Spleen (tissue), 11 donors: ENCODE measurements at regions not wholly inside any gene's neighbourhood (a gene's known extent, or its start where the extent isn't known, plus 50 kb on each side); places are given as distances from the start of the nearest gene placed in this dataset.

Source experiments
- DNase-seq: peaks from one replicate; pipeline ENCODE4 v3.0.0-alpha.2; 2020
- H3K27ac ChIP-seq, 8 donors: fragments of 200-600 bp; sonication (generic) in 7 of 8; 1 replicate in 4 of 8; 2 replicates in 4 of 8; pipeline versions ENCODE4 v1.5.0 to v1.8.0; 2016 to 2021; ENCODE audit warnings: inconsistent platforms in 4 of 8, mild to moderate bottlenecking in 4 of 8, moderate library complexity in 1 of 8
- H3K27me3 ChIP-seq, 7 donors: fragments of 200-600 bp; sonication (generic) in 6 of 7; replicated peaks in 1 of 7; 1 replicate in 4 of 7; 2 replicates in 3 of 7; pipeline versions ENCODE4 v1.5.0 to v1.8.0; 2016 to 2021; ENCODE audit warnings: inconsistent platforms in 3 of 7, mild to moderate bottlenecking in 1 of 7
- H3K36me3 ChIP-seq, 6 donors: fragments of 200-600 bp; sonication (generic) in 5 of 6; 1 replicate in 4 of 6; 2 replicates in 2 of 6; pipeline versions ENCODE4 v1.5.0 to v1.8.0; 2016 to 2021; ENCODE audit warnings: inconsistent platforms in 2 of 6
- H3K4me1 ChIP-seq, 6 donors: fragments of 200-600 bp; sonication (generic) in 5 of 6; 1 replicate in 3 of 6; 2 replicates in 3 of 6; pipeline versions ENCODE4 v1.5.0 to v1.8.0; 2016 to 2021; ENCODE audit warnings: inconsistent platforms in 3 of 6
- H3K4me3 ChIP-seq, 8 donors: fragments of 200-600 bp; sonication (generic) in 7 of 8; 1 replicate in 4 of 8; 2 replicates in 4 of 8; pipeline versions ENCODE4 v1.5.0 to v1.8.0; 2016 to 2021; ENCODE audit warnings: inconsistent platforms in 4 of 8, mild to moderate bottlenecking in 4 of 8, moderate library complexity in 2 of 8
- H3K9me3 ChIP-seq, 8 donors: fragments of 200-600 bp; sonication (generic) in 7 of 8; 1 replicate in 4 of 8; 2 replicates in 4 of 8; pipeline versions ENCODE4 v1.5.0 to v1.8.0; 2016 to 2021; ENCODE audit warnings: inconsistent platforms in 4 of 8
- CTCF ChIP-seq, 11 experiments: fragments of 200-600 bp in 7 of 11; fragments of 450-650 bp in 4 of 11; sonication (generic) in 4 of 11; IDR thresholded peaks in 8 of 11; conservative IDR thresholded peaks in 3 of 11; 1 replicate in 7 of 11; 2 replicates in 4 of 11; pipeline versions ENCODE4 v1.4.0 to v1.8.0; 2016 to 2021; ENCODE audit warnings: antibody characterized with exemption in 11 of 11, inconsistent platforms in 4 of 11, mild to moderate bottlenecking in 1 of 11
- POLR2A ChIP-seq, 3 donors: fragments of 450-650 bp; IDR thresholded peaks; one replicate each; pipeline ENCODE4 v1.5.1; 2017; ENCODE audit warnings: antibody characterized with exemption in 3 of 3, mild to moderate bottlenecking in 1 of 3
- POLR2AphosphoS5 ChIP-seq, 3 donors: sonication (generic); formaldehyde crosslinking; IDR thresholded peaks; one replicate each; pipeline ENCODE4 v1.5.1; 2017; ENCODE audit warnings: antibody characterized with exemption in 3 of 3
- WGBS, 5 donors: extraction: QIAGEN DNeasy Blood & Tissue Kit in 3 of 5; methylation state at CpG; one replicate each; pipeline versions ENCODE4 v1.1.5 to v1.1.7; 2013 to 2018; 5-methylcytosine and 5-hydroxymethylcytosine counted together
- intact Hi-C: fragments of 100-400 bp; cut with DNase I; formaldehyde crosslinking; loops from one replicate; pipeline ENCODE4 v1.15.0; 2023; ENCODE audit warnings: low total_unique reads
- donor health status: healthy with polysubstance abuse.
- donor health status: DM: no; HTN: no; CAD: no; lungs with moderate emphysema.
- donor health status: DM: no; HTN: no; CAD: no.
- donor health status: Bipolar disorder and iron deficiency.
- donor health status: healthy.
- donor health status: DM: no; HTN: no; CAD: no.
- donor health status: DM: yes; HTN: yes; CAD: no.

GRCh38 chr21:38577887-38578286 is 79.6 kb upstream of the ERG start:
- no peaks in the 10 kb centered on the region for H3K4me1 ChIP-seq
- H3K9me3 ChIP-seq, result no peaks in the 10 kb centered on the region
- DNase-seq, result no peak
- no peaks in the 10 kb centered on the region for H3K36me3 ChIP-seq
- WGBS, 5 donors, result 85 to 100% (median 88%) methylated on average over 1 to 5 of the region's 5 CpGs
- H3K27ac ChIP-seq, result no peak overlapping the region
- TF ChIP-seq POLR2A (IDR thresholded peaks at IDR 0.05) (no peak), CTCF (IDR thresholded peaks at IDR 0.05 in 8 of 11, conservative IDR thresholded peaks at IDR 0.05 in 3 of 11) (no peak)
- no peaks in the 10 kb centered on the region for H3K27me3 ChIP-seq
- intact Hi-C loops, result no loop called here
- H3K4me3 ChIP-seq, result no peak overlapping the region

GRCh38 chr21:38590449-38591217 is 92.4 kb upstream of the ERG start:
- Histone ChIP-seq H3K36me3 (no peaks in the 10 kb centered on the region), H3K4me3 (no peak overlapping the region), H3K4me1 (no peaks in the 10 kb centered on the region), H3K9me3 (no peaks in the 10 kb centered on the region), H3K27ac (no peak overlapping the region), H3K27me3 (peaks cover 0 to 4% (median 0%) of the 10 kb centered on the region in 7 donors)
- WGBS, 5 donors, result 83 to 94% (median 87%) methylated on average over 2 of the region's 2 CpGs
- DNase-seq, result no peak
- TF ChIP-seq CTCF (IDR thresholded peaks at IDR 0.05 in 8 of 11, conservative IDR thresholded peaks at IDR 0.05 in 3 of 11) (no peak), POLR2A (IDR thresholded peaks at IDR 0.05) (no peak), POLR2AphosphoS5 (IDR thresholded peaks at IDR 0.05) (no peak)
- intact Hi-C loops, result no loop called here

DNA sequence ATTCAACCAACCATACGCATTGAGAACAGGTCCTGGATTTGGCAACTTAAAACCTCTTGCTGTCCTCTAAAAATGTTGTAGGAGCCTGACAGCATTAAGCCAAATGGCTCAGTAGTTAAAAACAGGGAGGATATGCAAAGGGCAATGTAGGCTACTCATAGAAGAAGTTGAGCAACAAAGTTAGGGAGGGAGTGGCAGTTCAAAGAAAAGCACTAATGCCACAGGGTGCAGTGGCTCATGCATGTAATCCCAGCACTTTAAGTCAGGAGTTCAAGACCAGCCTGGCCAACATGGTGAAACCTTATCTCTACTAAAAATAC is 92.9 kb upstream of the ERG start:
- 39 to 93% (median 86%) methylated on average over 1 of the region's 1 CpG for WGBS, 5 donors
- no peaks in the 10 kb centered on the region for H3K36me3 ChIP-seq
- no peak overlapping the region for H3K4me3 ChIP-seq
- no peak for DNase-seq
- peaks cover 0 to 4% (median 0%) of the 10 kb centered on the region in 7 donors for H3K27me3 ChIP-seq
- H3K4me1 ChIP-seq, result no peaks in the 10 kb centered on the region
- intact Hi-C loops, result no loop called here
- no peak overlapping the region for H3K27ac ChIP-seq
- no peak for TF ChIP-seq POLR2A (IDR thresholded peaks at IDR 0.05)
- no peak for TF ChIP-seq CTCF (IDR thresholded peaks at IDR 0.05 in 8 of 11, conservative IDR thresholded peaks at IDR 0.05 in 3 of 11)
- no peak for TF ChIP-seq POLR2AphosphoS5 (IDR thresholded peaks at IDR 0.05)
- H3K9me3 ChIP-seq, result no peaks in the 10 kb centered on the region

DNA sequence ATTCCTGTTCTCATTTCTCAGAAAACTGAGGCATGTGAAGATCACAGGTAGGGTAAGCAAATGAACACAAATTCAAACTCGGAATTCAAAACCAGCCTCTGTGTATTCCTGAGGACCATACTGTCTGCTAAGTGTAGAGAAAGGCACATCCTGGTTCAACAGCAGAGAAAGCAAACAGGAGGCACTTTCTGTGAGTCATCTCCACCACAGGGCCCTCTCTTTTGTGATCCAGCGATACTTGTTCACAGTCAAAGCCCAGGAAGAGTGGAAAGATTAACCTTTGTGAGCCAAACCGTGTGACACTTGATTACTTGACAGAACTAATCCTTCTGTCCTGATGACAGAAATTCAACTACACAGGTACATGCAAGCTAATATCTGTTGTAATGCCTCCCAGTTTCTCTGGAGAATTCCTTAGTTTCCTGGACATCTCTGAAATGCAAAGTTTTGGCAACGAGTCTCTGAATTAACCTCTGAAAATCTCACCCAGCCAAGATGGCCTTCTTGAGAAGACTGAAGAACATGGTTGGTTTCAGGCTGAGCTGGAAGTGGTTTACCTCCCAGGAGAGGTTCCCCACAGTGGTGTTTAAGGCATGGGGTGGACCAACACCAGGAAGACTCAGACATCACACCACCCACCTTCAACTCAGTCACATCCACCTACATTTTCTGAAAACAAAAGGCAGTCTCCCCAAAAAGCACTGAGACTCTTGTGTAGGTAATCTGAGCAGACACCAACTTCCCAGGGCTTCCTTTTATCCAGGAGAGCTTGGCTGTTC is 98.2 kb upstream of the ERG start:
- H3K9me3 ChIP-seq, result no peaks in the 10 kb centered on the region
- 72 to 91% (median 86%) methylated on average over 4 of the region's 4 CpGs for WGBS, 5 donors
- no peak for DNase-seq
- no peak overlapping the region for H3K4me3 ChIP-seq
- intact Hi-C loops, result no loop called here
- H3K36me3 ChIP-seq, result no peaks in the 10 kb centered on the region
- H3K27me3 ChIP-seq, result peaks cover 0 to 14% (median 0%) of the 10 kb centered on the region in 7 donors
- peaks cover 0 to 17% (median 1%) of the 10 kb centered on the region in 6 donors for H3K4me1 ChIP-seq
- no peak overlapping the region for H3K27ac ChIP-seq
- TF ChIP-seq POLR2AphosphoS5 (IDR thresholded peaks at IDR 0.05), result no peak
- TF ChIP-seq POLR2A (IDR thresholded peaks at IDR 0.05), result no peak
- TF ChIP-seq CTCF (IDR thresholded peaks at IDR 0.05 in 8 of 11, conservative IDR thresholded peaks at IDR 0.05 in 3 of 11), result no peak
